GM19467 (cell line): ENCODE measurements at regions not wholly inside any gene's neighbourhood (a gene's known extent, or its start where the extent isn't known, plus 50 kb on each side); places are given as distances from the start of the nearest gene placed in this dataset.
"Not testable (repeated sequence)": the region's sequence is repeated elsewhere in the genome, so short reads cannot be mapped to it uniquely, and the experiment has no call there.

Experiments used
- ATAC-seq: cut with Tn5 transposase; IDR thresholded peaks from one replicate; pipeline ENCODE4 v1.9.1; 2021; ENCODE audit warnings: mild to moderate bottlenecking, moderate library complexity; ENCODE audit not compliant: unreplicated experiment

- not testable (repeated sequence) for ATAC-seq
These were observed 91.9 kb upstream of the FNDC3A start for GRCh38 chr13:48883786-48884185.

GRCh38 chr13:48885027-48885395 is 90.7 kb upstream of the FNDC3A start:
- ATAC-seq, result no peak

- ATAC-seq, result no peak
These were observed 87.1 kb upstream of the FNDC3A start for GRCh38 chr13:48888613-48889012.

GRCh38 chr13:48890391-48890790 is 85.3 kb upstream of the FNDC3A start:
- ATAC-seq, result no peak

- no peak for ATAC-seq
These were observed 84.1 kb upstream of the FNDC3A start for GRCh38 chr13:48891586-48891985.

GRCh38 chr13:48892053-48892687 is 83.5 kb upstream of the FNDC3A start:
- ATAC-seq, result no peak

- ATAC-seq, result no peak
These were observed 83.0 kb upstream of the FNDC3A start for GRCh38 chr13:48892688-48893075.

GRCh38 chr13:48896312-48896711 is 79.4 kb upstream of the FNDC3A start:
- ATAC-seq, result no peak

GRCh38 chr13:48901781-48902180 is 73.9 kb upstream of the FNDC3A start:
- no peak for ATAC-seq

GRCh38 chr13:48902368-48902767 is 73.3 kb upstream of the FNDC3A start:
- no peak for ATAC-seq

- ATAC-seq, result no peak
These were observed 70.9 kb upstream of the FNDC3A start for GRCh38 chr13:48904668-48905290.

- no peak for ATAC-seq
These were observed 69.5 kb upstream of the FNDC3A start for GRCh38 chr13:48906200-48906599.

- no peak for ATAC-seq
These were observed 67.2 kb upstream of the FNDC3A start for GRCh38 chr13:48908381-48909055.

- no peak for ATAC-seq
These were observed 66.7 kb upstream of the FNDC3A start for GRCh38 chr13:48909056-48909389.

GRCh38 chr13:48910686-48911085 is 65.0 kb upstream of the FNDC3A start:
- ATAC-seq, result no peak

- ATAC-seq, result no peak
These were observed 56.0 kb upstream of the FNDC3A start for GRCh38 chr13:48919751-48920150.

- ATAC-seq, result no peak
These were observed 55.0 kb upstream of the FNDC3A start for GRCh38 chr13:48920730-48921129.

- no peak for ATAC-seq
These were observed 52.3 kb upstream of the FNDC3A start for GRCh38 chr13:48923376-48923775.

GRCh38 chr13:48925001-48925400 is 50.7 kb upstream of the FNDC3A start:
- no peak for ATAC-seq
